NCI-H226 (cell line): ENCODE measurements at regions not wholly inside any gene's neighbourhood (a gene's known extent, or its start where the extent isn't known, plus 50 kb on each side); places are given as distances from the start of the nearest gene placed in this dataset.
A peak's percentile ranks its signal among the peaks of the same experiment; 100 is the strongest.
"Not testable (repeated sequence)": the region's sequence is repeated elsewhere in the genome, so short reads cannot be mapped to it uniquely, and the experiment has no call there.

ENCODE experiments used
- DNase-seq: peaks from one replicate; pipeline ENCODE4 v3.0.0-alpha.2; 2015

DNA sequence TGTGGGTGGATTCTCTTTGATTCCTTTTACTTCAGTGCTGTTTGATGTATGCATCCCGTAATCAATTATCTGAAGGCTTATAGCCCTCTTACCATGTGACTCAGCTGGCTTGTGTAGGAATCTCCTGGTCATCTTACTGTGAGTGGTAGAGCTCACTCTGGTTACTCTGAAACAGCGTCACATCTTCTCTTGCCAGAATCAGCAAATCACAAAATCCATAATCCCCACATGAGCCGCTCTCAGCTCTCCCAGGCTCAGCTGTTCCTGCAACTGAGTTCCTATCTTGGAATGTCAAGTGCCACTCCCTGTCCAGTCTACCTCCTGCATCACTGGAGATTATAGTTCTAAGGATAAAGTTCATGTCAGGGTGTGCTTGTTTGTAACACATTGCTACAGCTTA is 278.0 kb downstream of the FBXO8 start:
- no peak for DNase-seq

DNA sequence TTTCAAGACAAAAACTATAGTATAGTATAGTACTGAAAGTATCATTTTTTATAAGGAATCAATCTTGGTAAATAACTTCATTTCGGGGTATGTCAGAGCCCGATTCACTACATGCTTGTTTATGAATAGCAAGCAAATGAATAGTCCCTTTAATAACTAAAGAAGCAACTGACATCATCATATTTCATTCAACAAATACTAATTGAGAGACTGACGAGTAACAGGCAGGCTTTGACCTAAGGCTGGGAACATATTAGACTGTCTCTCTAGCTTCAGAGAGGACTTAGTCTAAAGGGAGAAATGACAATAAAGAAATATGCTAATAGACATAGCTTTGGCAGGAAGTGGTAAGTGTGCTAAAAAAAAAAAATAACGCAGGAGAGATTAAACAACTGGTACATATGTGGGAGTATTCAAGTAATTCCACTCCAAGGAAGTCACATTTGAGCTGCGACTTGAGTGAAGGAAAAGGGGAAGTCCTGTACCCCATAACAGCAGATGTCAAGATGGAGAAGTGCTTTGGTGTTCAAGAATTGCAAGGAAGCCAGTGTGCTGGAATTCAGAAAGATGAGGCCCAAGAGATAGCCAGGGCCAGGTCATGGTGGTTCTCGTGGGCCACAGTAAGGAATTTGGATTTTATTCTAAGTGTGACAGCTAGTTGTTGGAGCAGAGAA is 284.9 kb downstream of the FBXO8 start:
- DNase-seq = no peak

DNA sequence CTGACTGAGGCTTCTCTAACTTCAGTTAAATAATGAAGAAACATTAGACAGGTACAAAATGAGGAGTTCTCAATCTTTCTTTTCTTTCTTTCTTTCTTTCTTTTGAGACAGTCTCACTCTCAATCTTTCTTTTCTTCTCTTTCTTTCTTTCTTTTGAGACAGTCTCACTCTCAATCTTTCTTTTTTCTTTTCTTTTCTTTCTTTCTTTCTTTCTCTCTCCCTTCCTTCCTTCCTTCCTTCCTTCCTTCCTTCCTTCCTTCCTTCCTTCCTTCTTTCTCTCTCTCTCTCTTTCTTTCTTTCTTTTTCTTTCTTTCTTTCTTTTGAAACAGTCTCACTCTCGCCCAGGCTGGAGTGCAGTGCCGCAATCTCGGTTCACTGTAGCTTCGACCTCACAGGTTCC is 287.7 kb downstream of the FBXO8 start:
- not testable (repeated sequence) for DNase-seq

DNA sequence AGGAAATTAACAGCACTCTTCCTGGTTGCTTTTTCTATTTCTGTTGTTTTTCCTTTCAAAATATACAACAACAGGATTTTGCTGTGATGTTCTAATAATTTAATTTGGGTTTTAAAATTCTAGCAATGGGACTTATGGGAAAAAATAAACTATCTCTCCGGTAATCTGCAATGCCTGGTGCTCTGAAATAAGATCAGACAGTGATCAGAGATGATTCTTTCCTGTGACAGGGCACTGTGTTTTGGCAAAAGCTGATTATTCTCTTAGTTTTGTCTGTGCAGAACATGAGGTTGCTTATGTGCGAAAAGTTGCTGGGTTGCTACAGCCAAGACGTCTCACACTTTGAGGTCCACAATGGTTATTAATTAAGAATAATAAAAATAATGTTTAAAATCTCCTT is 291.7 kb downstream of the FBXO8 start:
- no peak for DNase-seq

DNA sequence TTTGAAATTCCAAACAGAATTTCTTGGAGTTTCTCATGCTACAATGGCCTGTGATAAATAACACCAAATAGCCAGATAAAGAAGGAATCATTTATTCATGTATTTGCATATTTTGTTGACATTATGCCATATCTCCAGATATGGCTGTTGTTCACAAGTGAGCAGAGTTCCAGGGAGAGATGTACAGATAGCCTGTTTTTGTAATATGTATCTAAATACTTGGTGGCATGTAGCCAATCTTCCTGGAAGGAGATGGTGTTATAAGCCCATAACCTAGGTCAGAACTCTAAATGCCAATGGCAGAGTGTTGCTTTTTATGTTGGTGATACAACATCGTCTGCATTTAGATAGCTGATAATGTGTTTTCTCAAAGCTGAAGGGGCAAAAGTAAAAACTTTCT is 292.2 kb downstream of the FBXO8 start:
- no peak for DNase-seq

DNA sequence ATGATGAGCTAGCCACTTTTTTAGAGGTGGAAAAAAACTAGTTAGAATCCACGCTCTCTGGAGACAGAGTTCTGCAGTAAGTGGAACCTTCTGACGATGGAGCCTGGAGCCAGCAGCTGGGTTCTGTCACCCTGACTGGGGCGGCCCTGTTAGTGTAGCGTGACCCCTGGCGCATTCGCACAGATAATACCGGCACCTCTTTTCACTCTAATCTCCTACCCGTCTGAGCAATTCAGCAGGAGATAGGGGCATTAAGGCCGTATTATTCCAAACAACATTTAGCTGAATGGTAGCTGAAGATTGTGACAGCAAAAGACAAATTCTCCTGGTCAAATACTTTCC is 292.6 kb downstream of the FBXO8 start:
- no peak for DNase-seq

DNA sequence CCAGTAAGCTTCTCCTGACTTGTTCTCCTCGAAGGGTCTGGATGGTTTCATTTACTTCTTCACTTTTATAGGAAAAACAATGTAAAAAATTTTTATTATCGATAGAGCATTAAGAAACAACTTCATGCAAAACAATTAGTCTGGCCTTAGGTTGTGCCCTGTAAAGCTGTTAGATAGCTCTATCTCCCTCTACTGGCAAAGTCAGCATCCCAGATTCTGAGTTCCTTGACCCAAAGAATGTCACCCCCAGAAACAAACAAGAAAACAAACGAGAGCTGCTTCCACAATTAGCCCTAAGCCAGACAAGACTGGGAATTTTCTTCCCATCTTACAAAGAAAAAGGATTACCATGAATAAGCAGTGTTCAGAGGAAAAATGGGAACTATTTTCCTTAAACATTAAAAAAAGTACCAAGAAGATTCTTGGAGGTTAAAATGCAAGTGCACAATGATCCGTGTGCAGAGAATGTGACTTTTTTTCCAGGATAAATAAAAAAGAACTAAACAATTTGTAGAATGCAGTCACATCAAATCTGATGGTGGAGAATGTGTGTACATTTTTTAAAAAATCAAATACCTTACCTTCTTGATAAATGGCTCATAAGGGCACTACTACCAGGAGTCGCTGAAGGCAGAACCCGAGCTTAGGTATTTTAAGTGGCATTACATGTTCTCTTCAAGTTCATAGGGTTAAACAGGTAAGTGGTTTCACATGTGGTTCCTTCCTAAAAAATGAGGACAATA is 293.2 kb downstream of the FBXO8 start:
- DNase-seq = no peak

DNA sequence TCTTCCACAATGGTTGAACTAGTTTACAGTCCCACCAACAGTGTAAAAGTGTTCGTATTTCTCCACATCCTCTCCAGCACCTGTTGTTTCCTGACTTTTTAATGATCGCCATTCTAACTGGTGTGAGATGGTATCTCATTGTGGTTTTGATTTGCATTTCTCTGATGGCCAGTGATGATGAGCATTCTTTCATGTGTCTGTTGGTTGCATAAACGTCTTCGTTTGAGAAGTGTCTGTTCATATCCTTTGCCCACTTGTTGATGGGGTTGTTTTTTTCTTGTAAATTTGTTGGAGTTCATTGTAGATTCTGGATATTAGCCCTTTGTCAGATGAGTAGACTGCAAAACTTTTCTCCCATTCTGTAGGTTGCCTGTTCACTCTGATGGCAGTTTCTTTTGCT is 319.9 kb downstream of the FBXO8 start:
- not testable (repeated sequence) for DNase-seq

DNA sequence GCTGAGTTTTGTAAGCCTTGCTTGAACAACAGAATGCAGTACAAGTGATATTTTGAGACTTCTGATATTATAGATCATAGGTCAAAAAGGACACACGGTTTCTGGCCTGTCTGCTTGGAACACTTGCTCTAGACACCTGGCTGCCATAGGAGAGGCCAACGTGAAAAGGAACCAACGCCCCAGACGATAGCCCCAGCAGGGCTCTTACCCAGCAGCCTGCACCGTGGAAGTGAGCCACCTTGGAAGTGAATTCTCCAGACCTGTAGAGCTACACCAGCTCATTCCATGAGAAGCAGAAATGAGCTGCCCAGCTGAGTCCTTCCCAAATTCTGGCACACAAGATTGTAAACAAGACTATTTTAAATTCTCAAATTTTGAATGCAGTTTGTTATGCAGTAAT is 323.1 kb downstream of the FBXO8 start:
- no peak for DNase-seq

DNA sequence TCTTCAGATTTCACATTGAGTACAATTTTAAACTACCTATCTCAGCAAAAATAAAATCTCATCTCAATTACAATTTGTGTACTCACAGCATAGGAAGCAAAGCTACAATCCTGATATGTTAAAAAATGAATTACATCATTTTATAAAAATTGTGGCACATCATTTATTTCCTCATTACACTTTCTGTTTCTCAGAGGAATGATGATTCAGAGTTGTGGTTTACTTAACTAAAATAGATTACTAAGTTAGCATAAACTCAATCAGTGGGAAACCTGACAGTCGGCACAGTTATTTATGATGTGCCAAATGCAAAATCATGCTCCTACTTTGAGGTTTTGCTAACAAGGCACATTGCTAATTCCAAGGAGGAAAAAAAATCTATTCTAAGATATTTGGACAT is 325.0 kb downstream of the FBXO8 start:
- DNase-seq = peak; percentile 71

DNA sequence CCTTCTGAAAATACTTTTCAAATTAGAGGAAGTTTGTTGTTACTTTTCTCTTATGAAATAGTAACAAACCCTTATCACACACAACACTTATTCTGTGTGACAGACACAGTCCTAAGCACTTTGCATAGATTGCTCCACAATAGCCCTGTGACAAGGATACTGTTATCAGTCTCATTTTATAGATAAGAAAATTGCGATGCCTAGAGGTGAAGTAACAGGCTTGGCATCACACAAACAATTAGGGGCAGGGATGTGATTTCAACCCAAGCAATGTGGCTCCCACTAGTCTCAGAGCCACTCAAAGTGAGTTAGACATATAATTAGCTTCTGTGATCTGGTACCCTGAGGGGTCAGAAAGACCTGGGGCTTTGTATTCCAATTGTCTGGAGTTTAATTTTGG is 339.9 kb downstream of the FBXO8 start:
- no peak for DNase-seq

DNA sequence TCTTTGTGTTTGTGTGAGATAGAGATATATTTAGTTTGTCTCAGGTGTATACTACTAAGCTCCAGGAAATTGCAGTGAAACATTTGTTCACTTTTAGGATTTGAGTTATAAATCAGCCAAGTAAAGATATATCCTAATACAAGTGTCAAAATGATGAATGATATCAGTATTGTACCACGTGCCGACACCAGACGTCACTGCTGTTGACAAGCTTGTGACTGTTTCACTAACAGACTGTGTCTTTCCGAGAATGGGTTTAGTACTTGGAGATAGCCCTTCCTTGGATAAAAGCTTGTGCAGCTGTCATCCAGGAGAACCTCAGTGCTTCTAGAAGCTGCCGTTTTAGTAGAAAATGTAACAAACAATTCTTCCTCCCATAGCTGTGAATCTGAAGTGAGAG is 343.3 kb downstream of the FBXO8 start:
- no peak for DNase-seq

DNA sequence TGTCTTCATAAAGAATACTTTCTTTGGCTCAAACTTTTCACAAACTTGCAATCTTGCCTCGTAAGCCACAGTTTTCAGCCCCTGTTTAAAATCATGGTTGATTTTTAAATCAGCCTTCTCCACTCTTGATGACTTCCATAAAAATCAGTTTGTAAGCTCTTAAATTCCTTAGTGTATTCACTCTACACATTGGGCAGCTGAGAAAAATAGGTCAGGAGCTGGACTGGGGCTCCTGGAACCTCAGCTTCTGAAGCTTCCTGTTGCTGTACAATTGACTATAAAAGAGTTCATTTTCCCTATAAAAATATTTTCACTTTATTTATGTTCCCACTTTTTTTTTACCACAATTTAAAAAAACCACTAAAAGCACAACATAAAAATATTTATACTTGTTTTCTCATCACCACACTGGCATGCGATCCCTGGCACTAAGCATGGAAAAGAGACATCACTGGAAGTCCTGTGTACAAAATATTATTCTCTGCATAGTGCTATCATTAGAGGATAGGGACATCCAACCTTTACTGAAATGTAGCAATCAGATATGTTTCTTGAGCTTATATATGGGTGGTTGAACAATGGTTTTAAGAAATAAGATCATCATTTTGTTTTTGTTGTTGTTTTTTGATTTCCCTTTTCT is 345.7 kb downstream of the FBXO8 start:
- DNase-seq = no peak

DNA sequence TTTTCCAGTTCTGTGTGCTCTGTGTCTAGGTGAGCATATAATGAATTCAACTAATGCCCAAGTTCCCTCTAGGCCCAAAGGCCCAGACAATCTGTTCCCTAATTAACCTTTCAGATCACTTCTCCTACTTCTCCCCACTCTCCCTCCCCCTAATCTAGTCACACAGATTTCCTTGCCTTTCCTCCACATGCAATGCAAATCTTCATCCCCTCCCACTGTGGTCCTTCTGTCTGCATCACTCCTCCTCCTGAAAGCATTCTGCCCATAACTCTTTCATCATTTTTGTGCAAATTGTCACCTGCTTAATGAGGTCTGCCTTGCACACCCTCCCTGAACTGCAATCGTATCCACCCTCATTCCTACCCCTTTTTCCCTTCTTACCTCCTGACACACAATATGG is 346.6 kb downstream of the FBXO8 start:
- DNase-seq = no peak

DNA sequence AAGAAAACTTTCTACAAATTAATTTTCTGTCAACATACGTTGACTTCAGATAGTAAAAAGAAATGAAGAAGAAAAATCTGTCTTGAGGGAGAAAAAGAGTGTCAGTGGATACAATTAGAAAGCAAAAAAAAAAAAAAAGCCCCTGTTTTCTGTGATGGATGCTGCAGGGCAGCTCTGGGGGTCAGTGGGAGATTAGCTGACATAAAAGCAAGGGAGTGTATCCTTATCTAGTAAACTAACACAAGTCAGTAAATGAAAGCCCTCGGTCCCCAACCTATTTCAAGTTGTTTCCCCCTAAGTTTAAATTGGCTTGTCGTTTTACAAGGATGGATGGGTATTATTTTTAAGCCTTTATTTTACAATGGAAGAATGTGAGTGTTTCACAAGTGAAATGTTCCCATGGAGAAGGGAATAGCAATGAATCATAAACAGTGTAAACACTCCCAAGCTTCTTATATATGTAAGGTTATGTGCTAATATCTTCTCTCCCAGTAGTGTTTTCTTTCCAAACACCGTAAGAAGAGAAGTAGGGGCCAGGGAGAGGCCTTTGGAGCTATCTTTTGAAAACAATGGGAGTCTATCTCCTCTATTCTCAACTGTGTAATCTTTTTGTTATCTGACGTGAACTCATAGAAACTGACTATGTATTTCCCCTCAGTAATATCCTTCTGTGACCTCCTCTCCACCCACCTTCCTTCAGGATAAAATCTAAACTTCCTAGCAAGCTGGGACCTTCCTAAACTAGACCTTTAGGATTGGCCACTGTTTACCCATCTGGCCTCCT is 347.7 kb downstream of the FBXO8 start:
- DNase-seq = peak; percentile 61

DNA sequence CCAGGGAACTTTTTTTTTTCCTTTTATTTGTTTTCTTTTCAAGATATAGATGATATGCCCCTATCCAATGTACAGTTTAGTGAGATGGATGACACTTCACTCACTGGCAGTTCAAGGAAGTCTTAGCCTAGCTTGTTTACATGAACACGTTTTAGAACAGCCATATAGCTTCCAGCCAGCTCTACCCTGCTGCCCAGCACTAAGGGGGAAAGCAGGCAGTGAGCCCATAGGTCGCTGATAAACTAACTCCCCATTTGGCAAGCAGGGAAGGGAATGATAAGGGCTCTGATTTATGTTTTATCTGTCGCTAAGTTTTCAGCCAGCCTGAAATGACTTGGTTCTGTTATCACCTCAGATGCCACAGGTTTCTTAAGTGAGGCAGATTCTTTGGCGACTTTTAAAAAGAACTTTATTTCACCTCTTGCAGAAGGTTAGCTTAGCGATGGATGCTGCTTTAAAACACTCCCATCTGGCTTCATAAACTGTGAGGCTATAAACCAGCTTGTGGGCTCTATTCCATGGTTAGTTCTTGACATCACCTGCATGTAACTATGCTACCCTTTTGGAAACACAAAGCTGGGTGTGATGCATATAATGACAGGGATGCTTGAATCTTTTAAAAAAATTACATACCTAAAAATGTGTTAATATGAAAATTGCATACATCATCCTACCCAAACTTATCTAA is 348.4 kb downstream of the FBXO8 start:
- DNase-seq = peak; percentile 55

DNA sequence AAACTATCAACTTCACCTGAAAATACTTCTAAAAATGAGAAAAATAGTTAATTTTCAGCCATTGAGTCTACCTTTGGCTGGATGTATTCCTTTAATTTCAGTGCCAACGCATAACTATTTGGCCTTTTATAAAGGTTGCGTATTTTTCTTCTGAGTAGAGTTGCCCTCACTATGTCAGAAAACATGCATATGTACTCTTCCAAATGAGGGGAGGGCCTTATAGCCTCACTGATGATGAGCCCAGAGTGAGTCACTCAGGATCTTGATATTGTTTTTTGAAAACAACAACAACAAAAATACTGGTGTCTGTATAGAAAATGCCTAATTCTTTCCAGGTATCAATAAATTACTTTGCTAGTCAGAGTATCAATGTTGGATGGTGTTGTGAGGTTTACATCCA is 349.3 kb downstream of the FBXO8 start:
- DNase-seq = peak; percentile 68

DNA sequence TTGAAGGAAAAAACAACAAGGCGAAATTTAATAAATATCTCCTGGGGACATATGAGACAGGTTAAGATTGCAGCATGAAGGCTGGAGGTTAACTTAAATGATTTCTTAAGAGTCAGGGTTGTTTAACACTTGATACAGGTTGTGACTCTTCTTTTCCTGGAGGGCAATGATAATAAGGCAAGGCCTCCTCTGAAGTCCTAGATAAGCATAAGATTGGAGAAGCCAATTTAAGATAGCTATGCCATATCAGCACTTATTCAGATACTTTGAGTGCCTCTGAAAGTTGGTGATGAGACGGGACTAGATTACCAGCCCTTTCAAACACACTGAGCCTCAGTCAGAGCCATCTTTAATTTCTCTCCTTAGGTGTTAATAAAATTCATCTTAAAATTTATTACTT is 350.8 kb downstream of the FBXO8 start:
- DNase-seq = peak; percentile 11

DNA sequence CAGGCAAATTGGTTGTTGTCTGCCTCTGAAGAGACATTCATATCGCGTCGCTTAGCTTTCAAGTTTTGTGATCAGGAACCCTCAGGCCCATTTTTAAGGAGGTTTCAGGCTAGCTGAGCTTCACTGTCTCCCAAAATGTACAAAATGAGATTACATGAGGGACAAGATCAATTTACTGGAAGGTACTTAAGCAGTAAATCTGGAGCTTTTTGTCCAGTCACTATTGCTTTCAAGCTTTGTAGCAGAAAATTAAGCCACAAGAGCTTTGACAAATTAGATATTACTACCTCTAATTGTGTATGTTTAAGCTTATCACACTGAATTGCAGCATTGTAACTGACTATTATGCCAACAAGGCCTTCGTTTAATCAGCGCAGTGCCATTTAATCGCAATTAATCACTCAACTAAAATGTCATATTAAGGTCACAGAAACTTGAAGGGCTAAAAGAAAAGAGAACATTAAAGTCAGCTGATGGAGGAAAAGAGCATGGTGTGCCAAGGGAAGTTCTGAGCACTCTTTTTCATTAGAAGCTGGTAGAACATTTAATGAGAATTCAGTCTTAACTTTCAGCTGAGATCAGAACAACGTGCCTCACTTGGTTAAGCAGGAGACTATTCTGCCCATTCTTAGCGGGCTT is 353.0 kb downstream of the FBXO8 start:
- DNase-seq = no peak

DNA sequence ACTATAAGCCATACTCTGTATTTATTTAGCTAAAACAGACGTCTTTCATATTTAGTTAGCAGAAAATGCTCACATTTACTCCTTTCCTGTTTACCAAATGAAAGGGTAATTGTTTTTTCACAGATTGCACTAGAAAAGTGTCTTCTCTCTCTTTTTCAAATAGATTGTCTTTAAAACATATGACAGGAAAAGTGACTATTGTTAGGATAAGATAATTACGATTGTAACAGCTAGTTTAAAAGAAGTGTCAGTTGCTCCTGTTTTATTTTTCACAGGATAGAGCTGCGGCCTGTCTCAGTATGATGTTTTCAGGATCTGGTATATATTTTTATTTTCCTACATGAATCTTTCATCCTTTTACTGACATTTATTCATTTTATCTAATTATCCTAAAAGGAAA is 353.5 kb downstream of the FBXO8 start:
- DNase-seq = no peak

DNA sequence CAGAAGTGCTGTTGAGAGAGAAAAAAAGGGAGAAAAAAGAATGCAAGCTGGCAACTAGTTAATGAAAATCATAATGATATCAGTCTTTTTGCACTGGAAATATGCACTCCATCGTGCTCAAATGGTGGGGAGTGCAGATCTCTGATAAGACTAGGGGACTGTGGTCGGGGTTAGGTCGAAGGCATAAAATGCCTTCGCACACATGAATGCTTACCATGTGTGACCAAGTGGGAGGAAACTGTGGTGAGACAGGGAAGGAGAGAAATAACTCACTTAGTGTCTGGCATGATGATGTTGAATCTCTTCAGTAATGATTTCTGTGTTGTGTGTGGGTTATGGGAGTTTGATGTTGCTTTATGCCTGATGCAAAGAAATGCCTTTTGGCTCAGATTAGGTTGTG is 358.9 kb downstream of the FBXO8 start:
- DNase-seq = peak; percentile 60

DNA sequence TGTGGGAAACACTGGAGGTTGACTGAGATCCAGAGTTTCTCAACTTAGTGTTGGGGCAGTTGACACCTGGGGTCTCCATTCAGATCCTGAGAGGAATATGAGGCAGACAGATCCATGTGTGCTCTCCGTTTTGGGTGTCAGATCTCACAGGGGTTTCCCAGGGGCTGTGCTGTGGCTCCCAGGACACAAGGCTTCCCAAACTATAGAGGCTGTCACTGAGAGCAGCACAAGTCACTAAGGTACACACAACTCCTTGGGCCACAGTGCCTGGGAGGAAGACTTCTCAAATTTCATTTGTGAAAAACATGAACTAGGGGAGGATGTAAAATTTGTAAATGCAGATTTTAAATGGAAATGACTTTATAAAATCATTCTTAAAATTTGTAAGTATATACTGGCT is 363.6 kb downstream of the FBXO8 start:
- no peak for DNase-seq

DNA sequence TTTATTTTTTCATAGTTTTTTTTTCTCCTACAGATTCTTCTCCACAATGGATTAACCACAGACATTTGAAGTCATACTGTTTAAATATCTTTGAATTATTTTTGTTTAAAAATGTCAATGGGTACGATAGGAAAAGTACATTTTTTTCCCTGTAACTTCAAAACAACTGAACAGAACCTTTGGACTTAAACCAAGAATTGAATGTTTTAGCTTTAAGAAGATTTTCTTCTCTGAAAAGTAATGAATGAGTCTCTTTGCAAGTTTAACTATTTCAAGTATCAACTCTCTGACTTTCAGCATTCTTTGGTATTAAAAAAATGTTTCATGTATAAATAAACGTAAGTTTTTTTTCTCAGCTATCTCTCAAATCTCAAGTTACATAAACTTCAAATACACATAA is 364.3 kb downstream of the FBXO8 start:
- no peak for DNase-seq
